Fibroblast of mammary gland (primary cell): ENCODE measurements at regions not wholly inside any gene's neighbourhood (a gene's known extent, or its start where the extent isn't known, plus 50 kb on each side); places are given as distances from the start of the nearest gene placed in this dataset.

ENCODE experiments used
- DNase-seq: peaks from one replicate; pipeline ENCODE4 v3.0.0-alpha.2; 2010; ENCODE audit warnings: low read depth
- H3K4me3 ChIP-seq: 2 replicates; pipeline ENCODE4 v1.5.1; 2011; ENCODE audit warnings: low read depth, mild to moderate bottlenecking, low read length, moderate library complexity; ENCODE audit not compliant: control insufficient read depth
- TF ChIP-seq, protein P1 (sequence below): conservative IDR thresholded peaks from 2 replicates; pipeline ENCODE4 v1.5.1; 2011; ENCODE audit warnings: low read depth, low read length, inconsistent platforms; ENCODE audit not compliant: control insufficient read depth, insufficient read depth

DNA sequence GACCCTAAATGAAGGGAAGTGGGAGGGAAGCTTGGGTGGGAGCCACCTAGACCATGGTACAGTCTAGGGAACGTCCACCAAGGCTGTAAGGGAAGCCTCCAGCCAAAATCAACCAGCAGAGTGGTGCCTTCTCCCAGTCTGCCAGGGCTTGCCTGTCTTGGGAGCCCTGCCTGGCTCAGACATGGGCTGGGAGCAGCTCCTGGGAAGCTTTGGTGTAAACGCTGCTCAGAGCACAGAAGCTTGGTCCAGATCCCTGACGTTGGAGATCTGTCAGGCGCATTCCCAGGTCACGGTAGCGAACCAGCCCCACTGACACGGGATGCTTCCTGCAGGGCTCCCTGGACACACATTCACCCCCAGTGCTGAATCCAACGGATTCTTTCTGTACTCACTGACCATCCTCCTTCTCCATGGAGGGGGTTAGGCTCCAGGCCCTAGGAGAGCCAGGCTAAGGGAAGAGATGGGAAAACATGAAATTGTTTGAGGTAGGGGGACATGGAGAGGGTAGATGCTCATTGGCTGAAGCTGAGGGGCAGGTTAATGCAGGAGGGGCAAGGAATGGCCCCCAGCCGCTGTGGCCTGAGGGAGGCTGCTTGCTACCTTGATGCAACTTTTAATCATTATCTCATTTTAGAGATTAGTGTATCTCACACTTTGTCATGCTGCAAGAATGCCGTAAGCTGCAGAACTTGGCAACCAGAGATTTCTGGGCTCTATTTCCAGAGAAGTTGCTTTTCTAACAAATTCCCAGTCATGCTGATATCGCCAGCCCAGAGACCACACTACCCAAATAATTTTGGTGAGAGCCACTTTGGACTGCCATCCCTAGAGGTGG is 195.8 kb downstream of the UQCRFS1 start:
- TF ChIP-seq, protein P1, sequence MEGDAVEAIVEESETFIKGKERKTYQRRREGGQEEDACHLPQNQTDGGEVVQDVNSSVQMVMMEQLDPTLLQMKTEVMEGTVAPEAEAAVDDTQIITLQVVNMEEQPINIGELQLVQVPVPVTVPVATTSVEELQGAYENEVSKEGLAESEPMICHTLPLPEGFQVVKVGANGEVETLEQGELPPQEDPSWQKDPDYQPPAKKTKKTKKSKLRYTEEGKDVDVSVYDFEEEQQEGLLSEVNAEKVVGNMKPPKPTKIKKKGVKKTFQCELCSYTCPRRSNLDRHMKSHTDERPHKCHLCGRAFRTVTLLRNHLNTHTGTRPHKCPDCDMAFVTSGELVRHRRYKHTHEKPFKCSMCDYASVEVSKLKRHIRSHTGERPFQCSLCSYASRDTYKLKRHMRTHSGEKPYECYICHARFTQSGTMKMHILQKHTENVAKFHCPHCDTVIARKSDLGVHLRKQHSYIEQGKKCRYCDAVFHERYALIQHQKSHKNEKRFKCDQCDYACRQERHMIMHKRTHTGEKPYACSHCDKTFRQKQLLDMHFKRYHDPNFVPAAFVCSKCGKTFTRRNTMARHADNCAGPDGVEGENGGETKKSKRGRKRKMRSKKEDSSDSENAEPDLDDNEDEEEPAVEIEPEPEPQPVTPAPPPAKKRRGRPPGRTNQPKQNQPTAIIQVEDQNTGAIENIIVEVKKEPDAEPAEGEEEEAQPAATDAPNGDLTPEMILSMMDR, result no peak
- H3K4me3 ChIP-seq, result no peak overlapping the region
- no peak for DNase-seq

DNA sequence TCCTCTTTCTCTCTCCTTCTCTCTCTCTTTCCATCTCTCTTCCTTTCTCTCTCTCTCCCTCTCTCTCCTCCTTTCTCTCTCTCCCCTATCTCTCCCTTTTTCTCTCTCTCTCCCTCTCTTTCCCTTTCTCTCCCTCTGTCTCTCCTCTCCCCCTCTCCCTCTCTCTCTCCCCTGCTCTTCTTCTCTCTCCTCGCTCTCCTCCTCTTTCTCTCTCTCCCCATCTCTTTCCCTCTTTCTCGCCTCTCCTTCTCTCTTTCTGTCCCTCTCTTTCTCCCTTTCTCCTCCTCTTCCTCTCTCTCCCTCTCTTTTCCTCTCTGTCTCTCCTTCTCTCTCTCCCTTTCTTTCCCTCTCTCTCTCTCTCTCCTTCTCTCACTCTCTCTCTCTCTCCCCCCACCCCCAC is 196.6 kb downstream of the UQCRFS1 start:
- DNase-seq, result no peak
- H3K4me3 ChIP-seq, result no peak overlapping the region
- TF ChIP-seq, protein P1, result no peak

DNA sequence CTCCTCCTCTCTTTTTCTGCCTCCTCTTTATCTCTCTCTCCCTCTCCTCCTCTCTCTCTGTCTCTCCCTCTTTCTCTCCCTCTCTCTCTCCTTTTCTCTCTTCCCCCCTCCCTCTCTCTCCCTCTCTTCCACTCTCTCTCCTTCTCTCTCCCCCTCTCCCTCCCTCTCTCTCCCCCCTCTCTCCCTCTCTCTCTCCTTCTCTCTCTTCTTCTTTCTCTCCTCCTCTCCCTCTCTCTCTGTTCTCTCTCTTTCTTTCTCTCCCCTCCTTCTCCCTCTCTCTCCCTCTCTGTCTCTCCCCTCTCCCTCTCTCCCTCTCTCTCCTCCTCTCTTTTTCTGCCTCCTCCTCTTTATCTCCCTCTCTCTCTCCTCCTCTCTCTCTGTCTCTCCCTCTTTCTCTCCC is 197.4 kb downstream of the UQCRFS1 start:
- no peak for DNase-seq
- H3K4me3 ChIP-seq, result no peak overlapping the region
- TF ChIP-seq, protein P1, result no peak

DNA sequence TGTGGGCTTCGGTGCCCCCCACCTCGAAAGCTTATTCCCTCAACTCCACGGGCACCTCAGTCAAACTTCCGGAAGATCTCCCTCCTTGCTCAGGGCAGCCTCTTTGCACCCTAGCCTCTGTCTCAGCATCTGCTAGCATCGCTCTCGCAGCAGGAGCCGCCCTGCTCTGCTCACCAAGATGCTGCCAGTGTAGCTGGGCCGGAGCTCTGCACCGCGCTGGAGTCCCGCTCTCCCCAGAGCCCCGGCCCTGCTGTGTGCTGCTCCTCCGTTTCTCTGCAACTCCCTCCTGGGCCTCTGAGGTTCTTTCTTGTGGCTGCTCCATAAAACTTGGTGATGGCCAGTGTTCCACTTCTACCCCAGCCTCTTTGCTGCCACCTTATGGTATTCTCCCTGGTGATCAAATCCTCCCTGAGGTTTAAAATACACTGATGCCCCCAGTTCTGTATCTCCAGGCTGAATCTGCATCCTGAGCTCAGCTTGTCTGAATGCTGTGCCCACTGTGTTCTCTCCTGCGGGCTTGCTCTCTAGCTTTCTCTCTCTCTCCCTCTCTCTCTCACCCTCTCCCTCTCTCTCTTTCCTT is 198.0 kb downstream of the UQCRFS1 start:
- no peak for DNase-seq
- TF ChIP-seq, protein P1, result no peak
- H3K4me3 ChIP-seq, result no peak overlapping the region

DNA sequence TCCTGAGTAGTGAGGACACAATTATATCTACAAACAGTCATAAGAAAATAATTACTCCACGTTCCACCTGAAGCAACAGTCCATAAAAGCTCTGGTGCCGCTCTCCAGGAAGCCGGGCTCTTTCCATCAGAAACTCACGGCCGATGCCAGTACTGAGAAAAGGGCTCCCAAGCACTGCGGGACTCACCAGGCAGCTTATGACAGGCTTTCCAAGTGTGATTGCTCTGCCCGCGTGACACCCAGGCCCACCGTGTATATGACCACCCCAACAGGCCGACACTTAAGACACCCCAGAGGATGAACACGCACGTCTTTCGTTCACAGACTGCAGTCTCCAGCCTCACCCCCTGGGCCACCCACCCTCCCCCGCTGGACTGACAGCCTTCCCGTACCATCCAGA is 199.0 kb downstream of the UQCRFS1 start:
- no peak overlapping the region for H3K4me3 ChIP-seq
- DNase-seq, result no peak
- TF ChIP-seq, protein P1, result no peak

DNA sequence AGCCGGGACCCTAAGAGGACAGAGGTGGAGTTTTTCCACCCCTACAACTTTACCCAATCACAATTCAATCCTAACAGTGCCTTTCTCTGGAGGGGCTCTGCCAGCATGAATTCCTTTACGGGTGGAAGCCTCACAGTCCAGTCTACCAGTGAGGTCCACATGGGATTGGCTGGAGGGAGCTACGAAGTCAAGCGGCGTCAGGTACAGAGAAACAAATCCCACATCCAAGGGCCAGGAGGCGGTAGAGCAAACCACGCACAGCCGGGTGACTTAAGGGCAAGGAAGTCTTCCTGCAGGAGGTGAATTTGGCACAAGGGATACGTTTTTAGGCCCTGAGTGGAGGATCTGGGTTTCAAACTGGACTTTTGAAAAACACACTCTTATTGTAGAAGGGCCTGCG is 199.6 kb downstream of the UQCRFS1 start:
- no peak for DNase-seq
- TF ChIP-seq, protein P1, result no peak
- H3K4me3 ChIP-seq, result no peak overlapping the region

DNA sequence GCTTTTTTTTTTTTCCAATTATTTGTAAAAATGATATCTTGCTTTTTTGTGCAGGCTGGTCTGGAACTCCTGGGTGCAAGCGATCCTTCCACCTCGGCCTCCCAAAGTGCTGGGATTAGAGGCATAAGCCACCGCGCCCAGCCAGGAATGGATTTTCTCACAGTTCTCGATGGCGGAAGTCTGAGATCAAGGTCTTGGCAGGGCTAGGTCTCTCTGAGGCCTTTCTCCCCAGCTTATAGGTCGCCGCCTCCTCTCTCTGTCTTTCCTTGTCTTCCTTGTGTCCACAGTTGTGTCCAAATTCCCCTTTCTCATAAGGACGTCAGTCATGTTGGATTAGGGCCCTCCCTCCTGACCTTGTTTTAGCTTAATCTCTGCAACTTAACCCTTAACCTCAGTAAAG is 200.5 kb downstream of the UQCRFS1 start:
- no peak overlapping the region for H3K4me3 ChIP-seq
- DNase-seq, result no peak
- TF ChIP-seq, protein P1, result no peak
